Epidermal melanocyte (primary cell): ENCODE measurements at regions not wholly inside any gene's neighbourhood (a gene's known extent, or its start where the extent isn't known, plus 50 kb on each side); places are given as distances from the start of the nearest gene placed in this dataset.

Experiments
- DNase-seq: peaks from one replicate; pipeline ENCODE4 v3.0.0; 2011; ENCODE audit warnings: low spot score; ENCODE audit not compliant: insufficient read length

DNA sequence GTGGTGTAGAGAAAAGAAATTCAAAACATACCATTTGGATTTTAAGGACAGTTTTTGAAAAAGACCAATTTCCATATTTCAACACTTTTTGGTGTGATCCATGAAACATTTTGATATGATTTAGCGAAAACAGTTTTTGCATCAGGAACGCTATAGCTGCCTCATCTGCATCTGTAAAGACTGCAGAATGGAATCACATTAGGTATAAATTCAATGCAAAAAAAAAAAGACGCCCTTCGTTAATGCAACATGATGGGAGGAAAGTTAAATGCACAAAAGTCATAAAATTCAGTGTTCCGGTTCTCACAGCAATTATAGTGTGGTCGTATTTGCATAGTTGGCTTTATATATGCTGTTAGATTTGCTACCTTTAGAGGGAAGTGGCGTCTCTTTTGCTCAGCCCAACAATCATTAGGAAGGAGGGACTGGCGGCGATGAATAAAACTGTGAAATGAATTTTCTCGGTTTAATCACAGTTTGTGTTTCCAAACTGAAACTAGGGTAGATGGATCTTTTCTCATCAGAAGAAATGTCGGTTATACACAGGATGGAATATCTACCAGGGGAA lies 215.7 kb downstream of the TEX29 start:
- no peak for DNase-seq

DNA sequence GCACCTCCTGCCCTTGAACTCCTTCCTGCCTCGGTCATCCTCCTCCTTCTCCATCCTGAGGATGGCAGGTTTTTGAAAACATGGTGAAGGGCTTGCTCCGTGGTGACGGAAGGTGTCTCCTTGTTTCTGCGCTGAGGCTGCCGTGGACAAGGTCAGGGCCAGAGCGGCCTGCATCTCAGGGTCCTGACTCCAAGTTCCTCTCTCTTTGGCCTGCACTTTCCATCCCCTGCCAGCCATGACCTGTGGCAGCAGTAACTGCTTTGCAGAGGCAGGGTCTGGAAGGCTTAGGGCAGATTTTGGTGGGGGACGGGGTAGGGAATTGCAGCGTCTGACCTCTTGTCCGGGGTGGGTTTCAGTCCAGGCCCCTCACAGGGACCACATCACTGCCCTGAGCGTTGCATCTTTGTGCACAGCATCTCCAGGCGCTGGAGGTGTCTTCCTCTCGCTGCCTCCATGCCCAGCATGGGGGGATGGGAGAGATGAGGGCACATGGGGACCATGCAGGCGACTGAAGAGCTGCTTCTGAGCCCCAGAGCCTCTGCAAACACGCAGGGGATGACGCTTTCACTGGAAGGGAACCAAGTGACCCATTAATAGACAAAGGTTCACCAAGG lies 216.8 kb downstream of the TEX29 start:
- no peak for DNase-seq

DNA sequence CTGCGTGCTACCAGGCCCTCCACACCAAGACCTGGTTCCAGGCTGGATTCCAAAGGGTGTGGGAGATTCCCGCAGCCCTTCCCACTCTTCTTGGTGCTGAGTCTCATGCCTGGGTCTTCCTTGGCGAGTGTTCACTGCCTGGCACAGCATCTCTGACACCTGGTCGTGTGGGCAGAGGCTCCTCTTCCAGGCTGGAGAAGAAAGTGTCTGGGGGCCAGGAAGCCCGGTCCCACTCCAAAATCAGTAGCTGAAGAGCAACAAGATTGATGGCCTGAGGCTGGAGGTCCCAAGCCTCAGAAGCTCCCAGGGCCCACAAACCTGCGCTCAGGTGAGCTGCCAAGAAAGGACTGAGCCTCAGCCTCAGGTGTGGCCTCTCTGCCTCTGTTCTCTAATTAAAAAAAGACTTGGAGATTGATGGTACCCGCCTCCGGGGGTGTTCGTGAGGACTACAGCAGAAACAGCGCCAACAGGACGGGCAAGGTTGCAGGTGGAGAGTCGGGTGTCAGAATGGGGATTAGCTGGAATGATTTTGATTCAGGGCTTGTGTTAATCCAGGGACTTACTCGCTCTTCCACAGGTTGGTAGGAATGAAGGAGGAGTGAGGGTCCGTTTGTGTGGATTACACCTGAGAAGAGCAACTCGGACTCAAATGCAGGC lies 217.5 kb downstream of the TEX29 start:
- DNase-seq = no peak

DNA sequence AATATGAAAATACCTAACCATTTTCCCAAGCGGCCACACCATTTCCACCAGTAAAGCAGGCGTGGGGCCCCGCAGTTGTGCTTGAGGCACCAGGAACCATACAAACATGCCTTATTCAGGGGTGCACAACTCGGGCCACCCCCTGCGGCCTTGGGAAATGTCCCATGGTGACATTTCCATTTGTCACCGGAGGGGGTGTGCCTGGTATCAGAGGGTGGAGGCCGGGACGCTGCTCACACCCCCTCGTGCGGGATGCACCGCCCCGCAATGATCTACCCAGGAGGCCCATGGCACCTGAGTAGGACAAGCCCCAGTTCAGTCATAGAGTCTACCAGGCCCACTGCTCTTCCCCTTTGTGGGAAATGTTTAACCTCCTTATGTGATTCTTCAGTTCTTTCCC lies 218.8 kb downstream of the TEX29 start:
- no peak for DNase-seq

DNA sequence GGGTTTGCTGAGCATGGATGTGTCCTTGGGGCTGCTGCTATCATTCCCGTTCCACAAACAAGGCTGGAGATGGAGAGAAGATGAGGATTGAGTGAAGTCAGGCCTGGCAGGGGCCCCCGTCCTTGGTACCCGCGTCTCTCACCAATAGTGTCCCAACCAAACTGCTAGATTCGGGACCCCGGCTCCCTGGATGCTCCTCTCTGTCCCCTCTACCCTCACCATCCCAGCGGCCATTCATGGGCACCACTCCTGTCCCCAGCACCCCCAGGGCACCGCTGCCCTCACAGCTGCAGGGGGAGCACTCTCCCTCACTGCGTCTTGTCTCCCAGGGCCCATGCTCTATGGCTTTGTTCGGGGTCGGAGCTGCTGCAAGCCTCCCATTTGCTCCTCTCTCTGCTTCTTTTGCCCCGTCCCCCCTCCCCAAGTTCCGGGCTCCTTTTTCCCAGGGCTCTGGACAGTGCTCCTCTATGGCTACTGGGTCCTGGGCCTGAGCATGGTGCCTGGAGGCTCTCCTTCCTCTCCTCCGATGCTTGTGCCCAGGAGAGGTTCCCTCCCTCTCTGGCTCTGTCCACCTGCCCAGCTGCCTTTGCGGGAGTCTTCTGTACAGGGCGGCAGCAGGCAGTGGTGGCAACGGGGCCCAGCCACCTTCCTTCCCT lies 219.5 kb downstream of the TEX29 start:
- DNase-seq = no peak

DNA sequence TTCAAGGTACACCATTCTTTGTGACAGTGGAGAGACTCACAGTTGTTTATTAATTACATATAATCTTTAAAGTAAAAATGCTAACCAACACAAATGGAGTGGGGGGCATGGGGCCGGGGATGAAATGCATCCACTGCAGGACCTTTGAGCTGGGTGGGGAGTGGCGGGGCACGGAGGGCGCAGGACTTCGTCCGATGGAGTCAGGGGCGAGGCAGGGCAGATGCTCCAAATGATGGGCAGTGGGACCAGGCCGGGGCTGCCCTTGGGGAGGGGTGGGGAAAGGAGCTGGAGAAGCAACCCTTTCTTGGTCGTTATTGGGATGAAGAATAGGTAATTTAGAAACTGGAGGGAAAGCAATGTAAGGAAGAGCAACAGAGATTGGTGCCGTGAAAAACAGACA lies 220.0 kb downstream of the TEX29 start:
- no peak for DNase-seq

DNA sequence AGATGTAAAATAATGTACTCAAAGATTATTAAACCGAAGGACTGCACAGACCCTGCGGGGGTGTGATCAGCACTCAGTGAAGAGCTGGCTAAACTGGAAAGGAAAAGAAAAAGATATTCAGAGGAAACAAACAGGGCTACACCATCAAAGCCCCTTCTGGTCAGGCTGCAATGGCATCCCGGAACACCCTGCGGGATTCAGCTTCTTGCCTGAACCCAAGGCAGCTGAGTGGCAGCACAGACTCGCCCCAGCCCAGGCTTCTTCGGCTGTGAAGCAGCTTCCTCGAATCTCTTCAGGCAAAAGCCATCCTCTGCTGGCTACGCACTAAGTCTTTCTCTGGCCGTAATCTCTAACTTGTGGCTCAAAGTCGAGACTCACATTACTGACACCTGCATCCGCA lies 220.9 kb downstream of the TEX29 start:
- DNase-seq = no peak

DNA sequence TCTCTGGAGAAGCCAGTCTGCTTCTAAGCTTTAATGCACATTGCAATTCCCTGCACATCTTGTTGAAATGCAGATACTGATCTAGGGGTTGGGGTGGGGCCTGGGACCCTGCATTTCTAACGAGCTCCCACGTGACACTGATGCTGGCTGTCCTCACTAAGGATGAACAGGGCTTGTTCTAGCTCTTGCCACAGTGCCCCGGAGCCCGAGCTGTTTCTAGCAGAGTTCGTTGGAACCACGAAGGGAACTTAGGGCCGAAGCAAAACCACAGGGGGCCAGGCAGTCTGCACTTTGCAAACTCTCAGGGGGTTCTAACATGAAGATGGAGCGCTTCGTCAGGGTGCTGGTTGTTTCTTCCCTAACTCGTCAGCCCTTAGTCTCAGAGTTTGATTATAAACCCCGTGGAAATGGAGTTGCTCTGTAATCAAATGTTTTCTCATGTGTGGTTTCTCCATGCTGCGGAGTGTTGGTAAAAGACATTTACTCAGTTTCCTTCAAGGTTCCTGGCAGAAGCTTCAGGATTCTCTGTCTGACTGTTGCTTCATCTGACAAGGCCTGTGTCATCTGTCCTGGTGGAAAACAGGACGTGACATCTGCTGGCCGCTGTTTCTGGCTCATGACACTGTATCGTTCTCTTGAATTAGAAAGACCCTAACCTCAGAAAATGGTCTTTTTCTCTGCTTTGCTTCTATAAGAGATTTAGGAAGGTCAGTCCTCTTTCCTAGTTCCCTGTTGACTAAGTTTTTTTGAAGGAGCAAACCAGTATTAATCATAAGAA lies 221.5 kb downstream of the TEX29 start:
- no peak for DNase-seq

DNA sequence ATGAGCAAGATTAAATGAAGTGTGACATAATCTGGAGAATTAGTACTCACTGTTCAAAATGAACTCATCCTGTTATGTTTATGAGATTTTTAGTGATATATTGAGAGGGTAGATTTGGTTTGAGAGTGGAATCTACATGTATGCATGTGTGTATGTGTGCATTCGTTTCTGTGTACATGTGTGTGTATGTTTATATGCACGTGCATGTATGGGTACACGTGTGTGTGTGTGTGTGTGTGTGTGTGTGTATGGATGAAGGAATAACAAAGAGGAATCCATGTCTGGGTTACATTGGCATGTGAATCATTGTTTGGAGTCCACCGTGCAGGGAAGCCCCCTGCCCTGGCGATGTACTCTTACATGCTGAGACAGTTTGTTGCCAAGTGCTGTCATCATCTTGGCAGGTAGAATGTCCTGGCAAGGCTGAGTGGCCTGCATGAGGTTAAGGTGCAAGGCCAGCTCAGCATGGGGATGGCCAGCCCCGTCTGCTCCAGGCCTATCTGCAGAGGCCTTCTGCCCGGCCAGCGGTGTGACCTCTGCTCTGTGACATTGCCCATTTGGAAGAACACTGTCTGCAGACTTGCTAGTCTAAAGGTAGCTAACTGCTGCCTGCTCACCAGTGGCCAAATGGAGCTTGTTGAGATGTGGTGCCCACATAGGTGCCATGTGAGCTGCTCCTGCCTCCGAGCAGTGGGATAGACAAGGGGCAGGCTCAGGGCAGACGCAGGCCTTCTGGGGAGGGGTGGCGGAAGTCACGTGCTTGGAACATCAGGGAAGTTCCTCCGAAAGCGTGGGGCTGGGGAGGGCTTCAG lies 222.3 kb downstream of the TEX29 start:
- DNase-seq = no peak

DNA sequence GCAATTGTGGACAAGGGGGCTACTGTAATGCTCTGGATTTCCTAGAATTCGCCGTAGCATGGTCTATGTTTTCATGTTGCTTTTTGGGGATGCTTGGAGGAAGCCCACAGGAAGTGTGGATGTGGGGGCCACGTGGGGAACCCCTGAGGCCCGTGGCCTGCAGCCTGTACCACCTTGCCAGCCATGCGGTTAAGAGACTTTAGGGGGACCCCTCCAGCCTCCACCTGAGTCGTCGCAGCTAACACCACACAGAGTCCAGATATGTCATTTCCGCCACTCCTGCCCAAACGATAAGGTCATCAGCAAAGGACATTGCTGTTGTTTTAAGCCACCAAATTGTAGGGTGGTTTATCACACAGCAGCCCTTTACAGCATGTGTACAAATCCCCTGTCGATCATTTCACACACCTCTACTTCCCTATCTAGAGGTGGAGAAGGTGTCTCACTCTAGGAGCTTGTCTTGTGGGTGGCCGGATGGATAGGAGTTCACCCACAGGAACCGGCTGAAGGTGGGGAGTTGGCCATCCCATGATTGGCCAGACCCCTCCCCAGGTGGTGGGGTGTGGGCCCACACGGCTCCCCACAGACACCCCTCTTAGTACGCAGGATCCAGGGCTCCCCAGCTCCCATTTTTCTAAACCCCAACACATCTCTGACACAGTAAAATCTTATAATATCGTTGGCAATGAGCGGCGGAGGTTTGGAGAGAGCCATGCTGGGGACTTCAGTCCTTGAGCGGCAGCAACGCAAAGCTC lies 226.7 kb downstream of the TEX29 start:
- no peak for DNase-seq

DNA sequence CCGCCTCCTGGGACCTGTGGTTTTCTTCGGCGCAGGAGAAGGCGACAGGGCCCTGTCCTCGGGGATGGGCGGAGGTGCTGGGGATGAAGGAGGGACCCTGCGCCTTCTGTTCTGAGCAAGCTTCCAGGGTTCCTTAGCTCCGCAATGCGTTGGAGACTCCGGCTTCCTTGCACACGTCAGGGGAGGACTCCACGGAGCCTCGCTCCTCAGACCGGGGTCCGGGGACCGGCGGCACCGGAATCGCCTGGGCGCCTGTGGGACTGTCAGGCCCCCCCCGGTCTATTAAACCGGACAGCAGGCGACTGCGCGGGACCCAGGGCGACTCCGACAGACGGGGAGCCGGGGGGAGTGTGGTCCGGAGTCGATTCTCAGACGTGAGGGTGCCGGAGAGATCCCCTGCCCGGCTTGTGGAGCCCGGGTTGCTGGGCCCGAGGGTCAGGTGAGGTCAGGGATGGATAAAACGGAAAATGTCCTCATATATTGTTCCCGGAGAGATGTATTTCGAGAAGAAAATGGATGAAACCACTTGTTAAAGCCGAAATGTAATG lies 227.4 kb downstream of the TEX29 start:
- DNase-seq = no peak

DNA sequence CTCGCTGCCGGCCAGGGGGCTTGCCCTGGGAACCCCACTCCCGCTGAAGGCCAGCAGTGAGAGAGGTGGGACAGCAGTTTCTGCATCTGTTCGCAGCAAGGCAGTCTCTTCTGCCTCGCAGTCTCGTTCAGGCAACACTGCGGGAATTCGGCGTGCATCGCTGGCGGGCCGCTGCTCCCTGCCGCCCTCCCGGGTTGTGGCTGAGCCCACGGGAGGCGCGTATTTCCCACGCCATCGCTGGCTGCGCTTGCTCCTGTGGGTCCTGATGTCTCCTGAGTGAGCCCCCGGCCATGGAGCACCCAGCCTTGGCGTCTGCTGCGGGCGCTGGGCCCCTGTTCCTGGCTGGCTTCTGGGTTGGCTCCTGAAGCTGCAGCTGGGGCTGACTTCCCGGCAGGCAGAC lies 227.9 kb downstream of the TEX29 start:
- no peak for DNase-seq

DNA sequence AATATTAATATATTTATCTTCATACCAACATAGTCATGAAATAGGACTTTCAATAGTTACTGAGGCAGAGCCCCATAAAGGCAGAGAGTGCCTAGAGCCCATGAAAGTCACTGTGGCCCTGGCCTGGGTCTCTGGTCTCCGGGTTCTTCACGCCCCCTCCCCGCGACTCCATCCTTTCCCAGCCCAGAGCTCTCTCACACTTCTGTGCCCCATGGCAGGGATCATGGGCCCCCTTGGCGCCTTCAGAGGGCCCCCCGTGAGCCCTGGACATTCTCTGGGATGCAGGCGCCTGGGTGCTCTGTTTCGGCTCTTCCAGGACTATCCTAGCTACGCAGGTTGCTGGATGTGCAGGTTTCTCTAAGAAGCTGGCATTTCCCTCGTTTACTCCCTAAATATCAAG lies 228.4 kb downstream of the TEX29 start:
- DNase-seq = no peak

DNA sequence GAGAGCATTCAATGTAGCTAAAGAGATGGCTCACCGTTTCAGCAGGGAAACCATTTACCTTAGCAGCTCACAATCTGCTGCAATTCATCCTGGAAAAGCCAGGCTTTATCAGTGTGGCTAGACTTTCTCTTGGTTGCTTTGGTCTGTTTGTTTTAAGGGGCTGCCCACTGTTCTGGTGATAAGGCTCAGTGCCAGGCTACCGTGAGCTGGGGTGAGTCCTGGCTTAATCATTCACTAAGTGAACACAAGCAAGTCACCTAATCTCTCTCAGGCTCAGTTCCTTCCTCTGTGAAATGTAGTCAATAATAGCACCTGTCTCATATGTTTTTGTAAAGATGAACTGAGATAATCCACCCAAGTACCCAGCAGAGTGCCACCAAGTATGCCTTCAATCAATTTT lies 229.0 kb downstream of the TEX29 start:
- DNase-seq = no peak

DNA sequence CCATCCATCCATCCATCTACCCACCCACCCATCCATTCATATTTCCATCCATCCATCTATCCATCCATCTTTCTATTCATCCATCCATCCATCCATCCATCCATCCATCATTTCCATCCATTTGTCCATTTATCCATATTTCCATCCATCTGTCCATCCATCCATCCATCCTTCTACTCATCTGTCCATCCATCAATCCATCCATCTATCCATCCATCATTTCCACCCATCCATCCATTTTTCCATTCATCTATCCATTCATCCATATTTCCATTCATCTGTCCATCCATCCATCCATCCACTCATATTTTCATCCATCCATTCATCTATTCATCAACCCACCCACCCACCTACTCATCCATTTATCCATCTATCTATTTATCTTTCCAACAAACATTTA lies 229.6 kb downstream of the TEX29 start:
- no peak for DNase-seq

DNA sequence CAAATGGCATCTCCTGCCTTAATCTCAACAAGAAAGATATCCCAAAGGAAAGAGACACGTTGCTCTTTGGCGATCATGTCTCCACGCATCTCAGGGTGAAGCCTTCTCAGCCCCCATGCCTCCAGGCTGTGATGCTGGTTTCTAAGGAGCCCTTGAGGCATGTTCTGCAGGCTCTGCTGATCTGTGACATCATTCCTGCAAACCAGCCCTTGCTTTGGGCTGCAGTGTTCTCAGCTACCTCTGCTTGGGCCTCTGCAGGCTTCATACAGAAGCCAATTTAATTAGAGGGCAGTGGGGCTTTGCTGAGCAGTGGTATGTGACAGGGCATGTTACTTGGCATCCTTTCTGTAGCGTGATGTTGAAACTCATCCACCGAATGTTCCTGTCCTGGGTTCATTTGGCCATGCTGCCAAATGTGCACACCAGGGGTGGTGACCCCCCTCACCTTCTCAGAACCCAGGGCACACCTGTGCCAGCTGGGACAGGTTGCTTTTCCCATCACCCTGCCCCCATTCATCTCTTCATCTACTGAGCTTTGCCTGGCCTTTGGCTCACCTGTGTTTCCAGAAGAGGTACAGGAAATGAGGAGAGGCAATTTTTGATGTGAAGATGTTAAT lies 230.9 kb downstream of the TEX29 start:
- DNase-seq = no peak

DNA sequence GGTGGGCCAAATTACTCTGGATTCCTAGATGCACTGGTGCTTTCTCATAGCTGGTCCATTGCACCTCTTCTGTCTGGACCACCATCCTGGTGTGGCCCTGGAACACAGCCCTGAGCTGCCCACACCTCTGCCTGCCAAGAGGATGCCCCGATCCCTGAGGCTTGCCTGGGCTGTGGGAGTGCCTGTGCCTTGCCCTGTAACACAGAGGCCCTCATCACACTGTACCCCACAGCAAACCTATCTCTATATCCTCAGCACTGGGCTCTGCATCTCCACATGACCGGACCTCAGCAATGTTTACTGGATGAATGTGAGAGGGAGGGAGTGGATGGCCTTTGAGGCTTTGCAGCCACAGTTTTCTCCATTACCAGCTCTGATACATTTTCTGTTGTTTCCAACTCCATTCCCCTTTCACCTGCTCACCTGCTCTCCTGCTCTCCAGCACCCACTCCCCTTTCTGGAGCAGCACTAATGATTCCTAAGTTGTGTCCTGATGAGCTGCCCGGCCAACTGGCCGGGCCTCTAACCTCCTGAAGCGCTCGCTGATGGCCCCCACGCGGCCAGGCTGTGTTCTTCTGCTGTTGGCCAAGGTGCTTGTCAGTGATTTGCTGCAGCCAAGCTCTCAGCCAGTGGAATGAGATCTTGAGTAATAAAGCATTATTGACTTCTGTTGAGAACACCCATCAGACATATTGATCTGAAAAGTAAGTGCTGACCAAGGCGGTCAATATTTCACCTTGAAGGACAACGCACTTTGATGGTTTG lies 232.6 kb downstream of the TEX29 start:
- no peak for DNase-seq

DNA sequence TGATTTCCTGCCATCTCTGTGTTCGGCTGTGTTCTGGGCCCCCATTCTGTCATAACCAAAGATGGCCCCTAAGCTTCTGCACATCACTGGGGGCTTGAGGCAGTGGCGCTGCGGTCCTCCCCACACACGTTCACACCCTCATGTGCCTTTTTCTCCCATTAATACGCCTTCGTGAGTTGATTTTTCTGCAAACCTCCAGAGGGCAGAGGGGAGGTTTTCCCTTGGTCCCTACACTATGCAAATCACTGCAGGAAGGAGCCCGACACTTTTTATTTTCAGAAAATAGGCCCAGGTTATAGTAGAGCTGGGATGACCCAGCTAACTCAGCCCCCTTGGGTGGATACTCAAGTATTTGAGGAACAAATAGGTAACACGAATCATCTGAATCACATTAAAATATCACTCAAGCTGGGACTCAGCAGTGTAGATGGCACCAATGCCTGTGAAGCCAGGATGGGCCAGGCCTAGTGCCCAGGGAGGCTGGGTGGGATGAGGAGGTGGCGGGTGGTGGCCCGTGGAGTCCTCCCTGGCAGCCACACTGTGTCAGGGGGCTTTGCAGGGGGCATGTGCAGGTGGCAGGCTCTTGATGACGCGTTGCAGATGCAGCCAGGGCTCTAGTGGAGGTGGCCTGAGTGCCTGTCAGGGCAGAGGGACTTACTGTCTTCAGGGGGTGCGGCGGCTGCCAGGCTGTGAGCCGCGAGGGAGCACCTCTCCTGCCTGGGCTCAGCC lies 234.3 kb downstream of the TEX29 start:
- DNase-seq = no peak
